Suppressor macrophage (primary cell): ENCODE measurements at regions not wholly inside any gene's neighbourhood (a gene's known extent, or its start where the extent isn't known, plus 50 kb on each side); places are given as distances from the start of the nearest gene placed in this dataset.
"Not testable (repeated sequence)": the region's sequence is repeated elsewhere in the genome, so short reads cannot be mapped to it uniquely, and the experiment has no call there.

Experiments used
- DNase-seq, 4 experiments: peaks; one replicate each; pipeline ENCODE4 v3.0.0-alpha.2; 2020 to 2022

GRCh38 chr3:194867270-194867983 lies 181.7 kb downstream of the FAM43A start:
- DNase-seq = peak; percentile 26 to 71 (median 52)

- no peak for DNase-seq
Measured at GRCh38 chr3:194868831-194869230, 183.1 kb downstream of the FAM43A start.

- peak in 1 of 4 experiments; percentile 5 for DNase-seq
Measured at GRCh38 chr3:194869482-194870169, 183.9 kb downstream of the FAM43A start.

GRCh38 chr3:194870394-194871110 lies 184.9 kb downstream of the FAM43A start:
- no peak for DNase-seq

GRCh38 chr3:194871143-194871863 lies 185.6 kb downstream of the FAM43A start:
- DNase-seq = peak; percentile 54 to 78 (median 70)

GRCh38 chr3:194871864-194872668 lies 186.4 kb downstream of the FAM43A start:
- peak; percentile 70 to 87 (median 82) for DNase-seq

- DNase-seq = no peak
Measured at GRCh38 chr3:194872669-194872977, 186.9 kb downstream of the FAM43A start.

- DNase-seq = not testable (repeated sequence)
Measured at GRCh38 chr3:194873474-194873873, 187.8 kb downstream of the FAM43A start.

GRCh38 chr3:194874206-194874605 lies 188.5 kb downstream of the FAM43A start:
- no peak for DNase-seq

- no peak for DNase-seq
Measured at GRCh38 chr3:194874783-194875182, 189.1 kb downstream of the FAM43A start.

- DNase-seq = no peak
Measured at GRCh38 chr3:194875581-194876402, 190.1 kb downstream of the FAM43A start.

- no peak for DNase-seq
Measured at GRCh38 chr3:194876403-194877095, 190.9 kb downstream of the FAM43A start.

GRCh38 chr3:194877291-194878119 lies 191.8 kb downstream of the FAM43A start:
- DNase-seq = no peak

GRCh38 chr3:194879126-194879877 lies 193.6 kb downstream of the FAM43A start:
- peak; percentile 57 to 75 (median 63) for DNase-seq

- DNase-seq = peak; percentile 40 to 73 (median 51)
Measured at GRCh38 chr3:194879991-194880939, 194.6 kb downstream of the FAM43A start.

- DNase-seq = peak in 2 of 4 experiments; percentile 18 to 27
Measured at GRCh38 chr3:194880940-194881925, 195.6 kb downstream of the FAM43A start.
